ENCODE measurements at regions not wholly inside any gene's neighbourhood (a gene's known extent, or its start where the extent isn't known, plus 50 kb on each side); places are given as distances from the start of the nearest gene placed in this dataset.

GRCh38 chr2:150320608-150321007 is 166.9 kb downstream of the RND3 start:
- no peak for DNase-seq (ENCODE audit: low read depth, low spot score)
- H3K27ac ChIP-seq, result no peak overlapping the region

DNA sequence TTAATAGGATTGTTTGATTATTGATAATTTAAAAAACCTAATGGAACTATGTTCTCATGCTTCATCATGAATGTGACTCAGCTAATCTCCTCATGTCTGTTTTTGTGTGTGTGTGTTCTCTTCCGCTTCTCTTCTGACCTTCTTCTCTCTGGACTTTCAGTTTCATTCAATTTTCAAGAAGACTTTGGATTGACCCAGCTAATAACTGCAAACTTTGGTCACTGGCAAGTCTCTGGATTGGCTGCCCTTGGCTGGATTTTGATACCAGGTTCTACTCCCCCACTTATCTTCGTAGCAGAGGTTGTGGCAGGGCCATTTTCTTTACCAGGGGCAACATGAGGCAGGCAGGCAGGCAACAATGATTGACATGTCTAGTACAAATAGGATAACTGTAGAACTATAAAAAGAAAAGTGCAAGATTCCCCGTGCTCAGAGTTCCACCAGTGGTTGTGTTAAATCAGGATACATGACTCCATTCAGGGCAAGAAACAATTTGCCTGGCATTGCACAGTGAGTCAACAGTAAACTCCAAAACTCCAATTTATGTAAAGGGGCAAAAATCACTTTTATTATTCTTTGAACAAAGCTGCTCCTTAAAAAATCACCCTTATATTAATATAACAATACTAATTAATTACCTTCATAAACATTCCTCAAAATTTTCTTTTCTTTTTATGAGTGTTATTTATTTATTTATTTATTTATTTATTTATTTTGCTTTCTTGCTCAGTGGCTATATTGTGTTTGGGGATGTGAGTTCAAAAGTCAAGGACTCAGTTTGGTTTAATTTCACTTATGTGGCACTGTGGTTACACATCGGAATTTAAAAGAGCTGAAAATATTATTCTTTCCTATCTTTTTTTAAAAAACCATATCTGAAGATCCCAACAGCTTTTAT is 167.6 kb downstream of the RND3 start:
- no peak for DNase-seq (ENCODE audit: low read depth, low spot score)
- no peak overlapping the region for H3K27ac ChIP-seq

DNA sequence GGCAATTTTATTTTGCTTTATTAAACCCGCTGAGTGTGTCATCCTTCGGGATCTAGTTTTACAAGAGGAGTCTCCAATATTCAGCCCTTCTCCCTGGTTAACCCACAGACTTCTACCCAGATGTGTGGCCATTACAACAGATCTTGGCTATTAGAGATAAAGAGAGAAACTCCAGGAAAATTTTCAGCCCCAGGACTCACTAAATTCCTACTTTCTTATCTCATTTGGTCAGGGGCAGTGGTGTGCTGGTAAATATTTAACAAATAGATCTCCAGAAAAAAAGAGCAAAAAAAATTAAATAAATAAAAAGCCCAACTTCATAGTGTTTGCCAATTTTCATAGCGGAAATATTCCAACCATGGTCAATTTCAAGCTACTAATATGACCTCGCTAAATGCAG is 168.4 kb downstream of the RND3 start:
- DNase-seq (ENCODE audit: low read depth, low spot score), result no peak
- H3K27ac ChIP-seq, result no peak overlapping the region

DNA sequence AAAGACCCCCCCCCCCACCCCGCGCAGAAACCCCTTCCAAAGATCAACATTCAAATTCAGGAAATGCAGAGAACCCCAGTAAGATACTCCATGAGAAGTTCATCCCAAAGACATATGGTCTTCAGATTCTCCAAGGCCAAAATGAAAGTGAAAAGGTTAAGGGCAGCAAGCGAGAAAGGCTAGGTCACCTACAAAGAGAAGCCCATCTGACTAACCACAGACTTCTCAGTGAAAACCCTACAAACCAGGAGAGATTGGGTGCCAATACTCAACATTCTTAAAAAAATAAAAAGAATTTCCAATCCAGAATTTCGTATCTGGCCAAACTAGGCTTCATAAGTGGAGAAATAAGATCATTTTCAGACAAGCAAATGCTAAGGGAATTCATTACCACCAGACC is 175.2 kb downstream of the RND3 start:
- no peak for DNase-seq (ENCODE audit: low read depth, low spot score)
- H3K27ac ChIP-seq, result no peak overlapping the region

DNA sequence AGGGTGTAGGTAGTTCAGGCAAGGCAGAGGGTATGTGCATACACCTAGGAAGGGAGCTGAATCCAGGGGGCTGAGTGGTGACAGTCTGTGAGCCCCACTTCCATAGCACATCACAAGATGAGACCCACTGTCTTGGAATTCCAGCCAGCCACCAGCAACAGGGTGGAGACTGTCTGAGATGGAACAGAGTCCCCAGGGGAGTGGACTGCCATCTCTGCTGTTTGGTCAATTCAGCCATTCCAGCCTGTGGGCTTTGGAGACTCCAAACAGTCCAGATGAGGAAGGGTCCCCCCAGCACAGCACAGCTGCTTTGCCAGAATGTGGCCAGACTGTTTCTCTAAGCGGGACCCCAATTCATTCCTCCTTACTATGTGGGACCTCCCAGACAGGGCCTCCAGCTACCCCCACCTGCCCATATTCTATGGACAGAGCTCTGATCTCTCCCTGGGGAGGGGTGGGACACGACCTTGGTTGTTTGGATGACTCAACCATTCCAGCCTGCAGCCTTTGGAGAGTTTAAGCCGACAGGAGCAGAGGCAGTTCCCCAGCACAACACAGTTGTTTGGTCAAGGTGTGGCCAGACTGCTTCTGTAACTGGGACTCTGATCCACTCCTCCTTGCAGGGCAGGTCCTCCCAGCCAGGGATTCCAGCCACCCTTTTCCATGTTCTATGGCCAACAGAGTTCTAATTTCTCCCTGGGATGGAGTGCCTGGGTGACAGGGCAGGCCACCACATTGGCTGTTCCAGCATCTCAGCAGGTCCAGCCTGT is 178.0 kb downstream of the RND3 start:
- no peak for DNase-seq (ENCODE audit: low read depth, low spot score)
- no peak overlapping the region for H3K27ac ChIP-seq

GRCh38 chr2:150307258-150307657 is 180.2 kb downstream of the RND3 start:
- H3K27ac ChIP-seq, result no peak overlapping the region
- no peak for DNase-seq (ENCODE audit: low read depth, low spot score)

DNA sequence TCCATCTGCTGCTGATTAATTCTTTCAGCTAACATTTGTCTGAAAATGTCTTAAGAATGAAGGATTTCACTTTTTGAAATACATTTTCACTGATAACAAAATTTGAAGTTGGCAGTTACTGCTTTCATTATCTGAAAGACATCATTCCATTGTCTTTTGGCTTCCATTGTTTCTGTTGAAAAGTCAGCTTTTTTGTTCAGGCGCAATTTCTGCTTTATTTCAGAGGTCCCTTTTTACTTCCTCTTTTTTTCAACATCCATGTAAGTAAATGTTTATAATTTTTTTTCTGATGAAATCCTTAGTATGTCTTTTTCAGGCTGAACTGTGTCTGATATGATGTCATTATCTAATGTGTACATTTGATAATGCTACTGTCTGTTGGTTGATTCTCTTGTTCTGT is 184.2 kb downstream of the RND3 start:
- H3K27ac ChIP-seq, result no peak overlapping the region
- DNase-seq (ENCODE audit: low read depth, low spot score), result no peak

DNA sequence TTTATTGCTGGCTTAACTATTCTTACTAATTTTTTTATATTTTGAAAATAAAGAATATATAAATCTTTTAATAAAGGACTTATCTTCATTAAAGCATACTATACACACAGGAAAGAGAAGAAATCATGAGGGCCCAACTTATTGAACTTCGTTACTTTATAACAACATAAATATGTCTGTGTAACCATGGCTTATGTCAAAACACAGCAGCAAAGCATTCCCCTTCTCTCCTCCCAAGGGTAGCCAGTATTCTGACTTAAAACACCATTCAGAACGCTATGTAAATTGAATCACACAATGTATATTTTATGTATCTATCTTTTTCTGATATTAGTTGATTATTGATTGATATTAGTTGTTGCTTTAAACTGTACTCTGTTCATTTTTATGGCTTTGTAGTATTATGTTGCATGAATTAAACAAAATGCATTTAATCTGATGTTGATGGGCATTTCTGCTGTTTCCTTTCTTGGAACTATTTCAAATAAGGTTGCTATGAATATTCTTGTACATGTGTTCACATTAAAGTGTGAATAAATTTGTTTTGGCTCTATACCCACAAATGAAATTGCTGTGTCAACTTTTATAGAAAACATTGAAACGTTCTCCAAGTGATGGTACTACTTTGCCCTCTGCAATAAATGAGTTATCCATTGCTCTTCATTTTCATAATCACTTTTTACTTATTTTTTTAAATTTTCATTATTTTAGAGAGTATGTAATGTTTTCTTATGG is 188.7 kb downstream of the RND3 start:
- no peak for DNase-seq (ENCODE audit: low read depth, low spot score)
- H3K27ac ChIP-seq, result no peak overlapping the region

DNA sequence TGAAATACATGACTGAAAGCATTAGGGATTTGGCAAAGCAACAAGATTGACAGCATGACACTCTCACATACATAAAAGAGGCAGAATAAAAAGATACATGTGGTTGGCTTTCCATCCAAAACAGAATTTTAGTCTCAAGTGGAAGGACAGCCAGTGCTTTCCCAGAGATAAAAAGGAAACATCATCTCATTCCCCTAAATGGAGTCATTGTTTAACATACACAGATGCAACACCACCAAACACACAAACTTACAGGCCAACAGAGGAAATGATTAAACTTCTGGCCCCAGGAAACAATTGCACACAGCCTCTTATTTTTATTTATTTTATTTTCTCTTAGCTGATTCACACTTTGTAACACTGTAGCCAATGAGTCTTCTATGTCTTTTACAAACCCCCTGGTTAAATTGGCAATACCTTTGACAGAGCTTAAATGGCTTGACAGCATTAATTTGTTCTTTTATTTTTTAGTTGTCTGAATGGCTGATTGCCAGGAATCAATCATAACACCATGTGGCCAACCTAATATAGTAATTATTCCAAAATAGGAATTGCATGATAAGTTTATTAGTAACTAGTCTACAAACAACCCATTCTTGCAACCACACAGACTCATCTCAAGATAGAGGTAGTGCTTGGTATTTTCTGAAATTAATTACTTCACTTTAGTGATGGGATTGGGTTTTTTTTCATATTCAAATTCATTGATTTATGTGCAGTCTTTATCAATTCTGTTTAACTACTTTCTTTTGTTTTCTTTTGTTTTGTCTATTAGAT is 190.5 kb downstream of the RND3 start:
- peak; percentile 27 for DNase-seq (ENCODE audit: low read depth, low spot score)

GRCh38 chr2:150295544-150295943 is 191.9 kb downstream of the RND3 start:
- no peak overlapping the region for H3K27ac ChIP-seq
- DNase-seq (ENCODE audit: low read depth, low spot score), result no peak

More for the DNA sequence above, 190.5 kb downstream of the RND3 start:
- H3K27ac ChIP-seq, result peak overlapping the region; percentile 37

DNA sequence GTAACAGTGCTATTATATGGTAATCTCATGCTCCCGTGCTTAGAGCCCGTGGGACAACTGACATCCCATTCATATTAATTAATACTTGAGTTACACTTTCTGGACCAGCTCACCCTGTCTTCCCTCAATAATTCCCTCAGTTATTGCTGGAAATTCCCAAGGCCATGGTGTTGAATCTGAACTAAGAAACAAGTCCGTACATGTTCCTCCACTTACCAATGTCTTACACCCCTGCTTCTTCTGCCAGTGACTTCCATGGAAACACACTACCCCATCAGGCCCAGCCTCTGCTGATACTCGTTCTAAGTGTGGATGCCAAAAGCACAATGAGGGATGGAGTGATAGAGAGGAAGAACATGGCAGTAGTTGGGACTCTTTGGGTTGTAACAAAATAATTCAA is 193.7 kb downstream of the RND3 start:
- H3K27ac ChIP-seq, result no peak overlapping the region
- DNase-seq (ENCODE audit: low read depth, low spot score), result no peak

- H3K27ac ChIP-seq, result no peak overlapping the region
- DNase-seq (ENCODE audit: low read depth, low spot score), result no peak
These were observed 194.7 kb downstream of the RND3 start for GRCh38 chr2:150292807-150293206.

DNA sequence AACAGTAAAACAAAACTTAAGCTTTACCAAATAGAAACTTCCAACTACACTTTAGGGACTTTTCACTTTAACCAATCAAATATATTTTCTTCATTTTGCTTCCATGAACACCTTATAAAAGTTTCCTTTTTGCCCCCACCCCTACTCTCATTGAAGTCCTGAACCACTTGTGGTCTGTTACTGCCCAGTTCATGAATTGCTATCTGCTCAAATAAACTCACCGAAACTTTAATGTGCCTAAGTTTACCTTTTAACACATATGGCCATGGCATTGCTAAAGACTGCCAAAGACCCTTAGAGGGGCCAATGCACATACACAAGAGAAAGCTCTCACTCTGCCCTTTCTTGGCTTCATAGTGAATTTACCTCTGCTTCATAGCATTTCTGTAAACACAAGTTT is 195.3 kb downstream of the RND3 start:
- no peak overlapping the region for H3K27ac ChIP-seq
- DNase-seq (ENCODE audit: low read depth, low spot score), result no peak

- peak overlapping the region; percentile 45 for H3K27ac ChIP-seq
- no peak for DNase-seq (ENCODE audit: low read depth, low spot score)
These were observed 200.6 kb downstream of the RND3 start for GRCh38 chr2:150286730-150287362.

DNA sequence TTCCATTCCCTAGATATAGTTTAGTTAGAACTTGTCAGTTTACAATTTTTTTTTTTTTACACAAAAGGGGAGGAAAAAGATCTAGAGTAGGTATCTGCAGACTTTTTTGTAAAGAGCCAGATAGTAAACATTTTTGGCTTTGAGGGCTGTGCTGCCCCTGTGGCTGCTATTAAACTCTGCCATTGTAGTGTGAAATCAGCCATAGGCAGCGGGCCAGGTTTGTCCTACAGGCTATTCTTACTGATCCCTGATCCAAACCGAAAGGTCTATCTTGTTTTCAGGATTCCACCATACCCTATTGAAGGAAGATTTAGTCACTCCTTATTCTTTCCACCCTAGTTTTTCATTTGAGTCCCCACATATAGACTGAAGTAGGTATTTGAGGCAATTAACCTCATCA is 203.4 kb downstream of the RND3 start:
- H3K27ac ChIP-seq, result no peak overlapping the region
- DNase-seq (ENCODE audit: low read depth, low spot score), result no peak

DNA sequence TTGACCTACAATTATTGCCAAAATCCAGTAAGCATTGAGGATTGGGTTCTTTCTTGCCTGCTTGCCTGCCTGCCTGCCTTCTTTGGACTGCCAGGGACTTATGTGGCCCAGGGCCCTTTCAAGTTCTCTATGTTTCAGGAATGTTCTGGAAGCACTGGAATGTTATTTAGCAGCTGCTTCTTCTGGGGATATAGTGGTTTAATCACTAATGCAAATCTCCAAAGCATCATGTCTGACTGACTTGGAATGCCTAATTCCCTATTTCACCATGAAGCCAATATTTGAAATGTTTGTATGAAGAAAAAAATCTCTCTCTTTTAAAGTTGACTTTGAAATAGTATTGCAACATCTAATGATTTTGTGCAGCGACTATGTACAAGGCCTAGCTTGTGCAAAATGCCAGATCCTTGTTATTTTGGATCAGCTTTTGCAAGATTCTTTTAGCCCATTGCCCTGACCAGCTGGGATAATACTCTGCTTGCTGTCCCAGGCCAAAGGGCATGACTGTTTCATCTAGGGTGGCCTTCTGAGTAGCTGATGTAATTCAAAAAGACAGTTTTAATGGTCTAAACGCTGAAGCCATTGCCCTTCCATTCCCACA is 204.6 kb downstream of the RND3 start:
- no peak for DNase-seq (ENCODE audit: low read depth, low spot score)
- H3K27ac ChIP-seq, result no peak overlapping the region

- no peak overlapping the region for H3K27ac ChIP-seq
- no peak for DNase-seq (ENCODE audit: low read depth, low spot score)
These were observed 205.1 kb downstream of the RND3 start for GRCh38 chr2:150282357-150282756.

GRCh38 chr2:150280231-150280630 is 207.2 kb downstream of the RND3 start:
- DNase-seq (ENCODE audit: low read depth, low spot score), result no peak
- no peak overlapping the region for H3K27ac ChIP-seq

DNA sequence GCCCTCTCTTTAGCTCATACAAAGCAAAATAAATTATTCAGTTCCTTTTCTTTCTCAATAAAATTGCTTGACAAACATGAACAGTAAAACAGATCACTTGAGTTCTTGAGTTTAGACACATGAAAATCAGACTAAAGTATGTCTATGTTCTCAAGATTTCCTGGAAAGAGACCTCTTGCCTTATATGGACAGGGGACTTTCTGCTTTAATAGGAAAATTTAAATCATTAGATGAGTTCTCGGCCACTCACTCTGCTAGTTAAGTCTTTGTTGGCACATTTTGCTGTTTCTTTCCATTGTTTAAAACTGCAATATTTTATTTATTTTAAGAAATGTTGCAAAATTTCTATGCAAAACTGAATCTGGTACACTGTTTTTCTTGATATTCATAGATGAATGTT is 207.8 kb downstream of the RND3 start:
- H3K27ac ChIP-seq, result no peak overlapping the region
- DNase-seq (ENCODE audit: low read depth, low spot score), result no peak

Measured in epithelial cell of prostate (primary cell).